GM23338 (cell line): ENCODE measurements at regions not wholly inside any gene's neighbourhood (a gene's known extent, or its start where the extent isn't known, plus 50 kb on each side); places are given as distances from the start of the nearest gene placed in this dataset.

Experiments
- ATAC-seq: fragments of 200-7000 bp; cut with Tn5 transposase; 3 replicates; pipeline ENCODE4 v1.9.1; 2020
- DNase-seq: peaks from one replicate; pipeline ENCODE4 v3.0.0-alpha.2; 2015; ENCODE audit warnings: low spot score
- H2AFZ ChIP-seq: fragments of 200-600 bp; sonication (generic); 2 replicates; pipeline ENCODE4 v1.8.0; 2016; ENCODE audit warnings: antibody characterized with exemption, mild to moderate bottlenecking, moderate library complexity
- H3F3A ChIP-seq: fragments of 200-600 bp; sonication (generic); replicated peaks from 2 replicates; pipeline ENCODE4 v1.8.0; 2017; ENCODE audit warnings: antibody characterized with exemption, mixed run types, low read depth
- H3K27ac ChIP-seq: fragments of 200-600 bp; sonication (generic); 2 replicates; pipeline ENCODE4 v1.6.1; 2016; ENCODE audit warnings: low read depth
- H3K27me3 ChIP-seq: fragments of 200-600 bp; sonication (generic); 2 replicates; pipeline ENCODE4 v1.8.0; 2016; ENCODE audit warnings: mild to moderate bottlenecking, mixed run types, moderate library complexity; ENCODE audit not compliant: insufficient read depth
- H3K36me3 ChIP-seq: fragments of 200-600 bp; sonication (generic); 2 replicates; pipeline ENCODE4 v1.8.0; 2016; ENCODE audit warnings: mild to moderate bottlenecking; ENCODE audit not compliant: insufficient read depth
- H3K4me1 ChIP-seq: fragments of 200-600 bp; sonication (generic); 2 replicates; pipeline ENCODE4 v1.8.0; 2016; ENCODE audit warnings: mild to moderate bottlenecking, moderate library complexity; ENCODE audit not compliant: insufficient read depth
- H3K4me2 ChIP-seq: fragments of 200-600 bp; sonication (generic); 2 replicates; pipeline ENCODE4 v1.7.1; 2017; ENCODE audit warnings: mixed run types
- H3K4me3 ChIP-seq: fragments of 200-600 bp; sonication (generic); 2 replicates; pipeline ENCODE4 v1.6.1; 2016; ENCODE audit warnings: mixed run types
- H3K79me2 ChIP-seq: fragments of 200-600 bp; sonication (generic); replicated peaks from 2 replicates; pipeline ENCODE4 v1.8.0; 2017; ENCODE audit warnings: mild to moderate bottlenecking; ENCODE audit not compliant: insufficient read depth
- H3K9me2 ChIP-seq: fragments of 200-600 bp; sonication (generic); 2 replicates; pipeline ENCODE4 v1.8.0; 2017; ENCODE audit not compliant: insufficient read depth
- H4K20me1 ChIP-seq: fragments of 200-600 bp; sonication (generic); replicated peaks from 2 replicates; pipeline ENCODE4 v1.8.0; 2017; ENCODE audit warnings: mild to moderate bottlenecking; ENCODE audit not compliant: insufficient read depth
- H3K27ac Mint-ChIP-seq: 2 replicates; pipeline ENCODE4 v1.8.0; 2020; ENCODE audit warnings: inconsistent platforms, mild to moderate bottlenecking, moderate library complexity, mixed read lengths
- H3K27me3 Mint-ChIP-seq: 3 replicates; pipeline ENCODE4 v1.8.0; 2022; ENCODE audit warnings: low read depth, mild to moderate bottlenecking, moderate library complexity, mixed read lengths, inconsistent platforms; ENCODE audit not compliant: insufficient read depth, poor library complexity
- H3K36me3 Mint-ChIP-seq: 3 replicates; pipeline ENCODE4 v1.8.0; 2021; ENCODE audit warnings: low read depth, mild to moderate bottlenecking, inconsistent platforms, moderate library complexity, mixed read lengths
- H3K4me1 Mint-ChIP-seq: 3 replicates; pipeline ENCODE4 v1.8.0; 2020; ENCODE audit warnings: mild to moderate bottlenecking, inconsistent platforms, mixed read lengths
- H3K4me3 Mint-ChIP-seq: 3 replicates; pipeline ENCODE4 v1.8.0; 2021; ENCODE audit warnings: moderate library complexity, mild to moderate bottlenecking, inconsistent platforms, mixed read lengths
- H3K9me3 Mint-ChIP-seq: 3 replicates; pipeline ENCODE4 v1.8.0; 2020; ENCODE audit warnings: moderate library complexity, mild to moderate bottlenecking, inconsistent platforms, mixed read lengths
- CREB1 ChIP-seq: fragments of 250-450 bp; sonication (Bioruptor Pico); IDR thresholded peaks from 2 replicates; pipeline ENCODE4 v1.5.0; 2020; ENCODE audit warnings: low read depth, mild to moderate bottlenecking, moderate library complexity
- CTCF ChIP-seq, 2 experiments: fragments of 200-600 bp in 1 of 2; sonication (generic) in 1 of 2; conservative IDR thresholded peaks; 2 replicates each; pipeline versions ENCODE4 v1.5.1 to v1.6.1; 2016 to 2017; ENCODE audit warnings: antibody characterized with exemption in 2 of 2, low read depth in 2 of 2, mild to moderate bottlenecking in 2 of 2, moderate library complexity in 1 of 2
- EZH2 ChIP-seq: fragments of 200-600 bp; sonication (generic); IDR thresholded peaks from one replicate; pipeline ENCODE4 v1.8.0; 2017; ENCODE audit warnings: antibody characterized with exemption, mild to moderate bottlenecking, low read depth; ENCODE audit not compliant: unreplicated experiment
- NANOG ChIP-seq: IDR thresholded peaks from 2 replicates; pipeline ENCODE4 v1.6.1; 2016; ENCODE audit warnings: antibody characterized with exemption, borderline replicate concordance
- STAT1 ChIP-seq: IDR thresholded peaks from one replicate; pipeline ENCODE4 v1.6.1; 2016; ENCODE audit warnings: antibody characterized with exemption; ENCODE audit not compliant: unreplicated experiment
- ZNF114 ChIP-seq: fragments of 250-450 bp; sonication (Bioruptor Pico); IDR thresholded peaks from 2 replicates; pipeline ENCODE4 v1.5.0; 2020; ENCODE audit warnings: mild to moderate bottlenecking, moderate library complexity
- ZNF462 ChIP-seq: fragments of 250-450 bp; sonication (Bioruptor Pico); IDR thresholded peaks from 2 replicates; pipeline ENCODE4 v1.5.0; 2020; ENCODE audit warnings: mild to moderate bottlenecking, moderate library complexity

GRCh38 chr18:30917651-30918050 lies 124.9 kb downstream of the DSC3 start (continued):
- no peak for TF ChIP-seq ZNF462 (CRISPR knock-in tag)
- no peak for TF ChIP-seq NANOG
- TF ChIP-seq CREB1 (CRISPR knock-in tag), result no peak
- TF ChIP-seq ZNF114 (CRISPR knock-in tag), result no peak
- no peak for TF ChIP-seq CTCF (conservative IDR thresholded peaks at IDR 0.05; ENCODE audit: low read depth in 2 of 2)
- TF ChIP-seq STAT1, result no peak
- TF ChIP-seq EZH2, result no peak

- no peak overlapping the region for H3K27ac ChIP-seq
- Mint-ChIP-seq H3K9me3 (no peaks in the 10 kb centered on the region), H3K27me3 (no peaks in the 10 kb centered on the region), H3K4me3 (no peak overlapping the region), H3K36me3 (no peaks in the 10 kb centered on the region), H3K27ac (no peak overlapping the region), H3K4me1 (no peaks in the 10 kb centered on the region)
- H3K4me2 ChIP-seq, result no peak overlapping the region
- no peaks in the 10 kb centered on the region for H3K4me1 ChIP-seq
- H3K36me3 ChIP-seq, result no peaks in the 10 kb centered on the region
- no peaks in the 10 kb centered on the region for H3K79me2 ChIP-seq
- H4K20me1 ChIP-seq, result no peaks in the 10 kb centered on the region
- no peak overlapping the region for H3K4me3 ChIP-seq
- H3K9me2 ChIP-seq, result no peaks in the 10 kb centered on the region
- H2AFZ ChIP-seq, result no peak overlapping the region
- ATAC-seq (no peak), DNase-seq (no peak)
- no peaks in the 10 kb centered on the region for H3F3A ChIP-seq
- no peaks in the 10 kb centered on the region for H3K27me3 ChIP-seq
- TF ChIP-seq ZNF462 (CRISPR knock-in tag) (no peak), NANOG (no peak)
These were observed 127.1 kb downstream of the DSC3 start for GRCh38 chr18:30915336-30915988.
